WTC11 (cell line): ENCODE measurements at regions not wholly inside any gene's neighbourhood (a gene's known extent, or its start where the extent isn't known, plus 50 kb on each side); places are given as distances from the start of the nearest gene placed in this dataset.
"Not testable (repeated sequence)": the region's sequence is repeated elsewhere in the genome, so short reads cannot be mapped to it uniquely, and the experiment has no call there.

Experiments
- ATAC-seq: fragments of 200-7000 bp; cut with Tn5 transposase; 2 replicates; pipeline ENCODE4 v1.10.0; 2021; ENCODE audit warnings: mild to moderate bottlenecking, moderate library complexity
- CTCF ChIA-PET: fragments of 300-600 bp; sonication (Branson Sonifier 250); formaldehyde crosslinking; loops from one replicate; lab custom pipeline; 2021; ENCODE audit warnings: antibody characterized with exemption; lab: Charles Lee
- POLR2A ChIA-PET: fragments of 350-600 bp; sonication (Branson Sonifier 250); formaldehyde crosslinking; loops from one replicate; lab custom pipeline; 2021; ENCODE audit warnings: antibody characterized with exemption; lab: Charles Lee
- DNase-seq: peaks from one replicate; pipeline ENCODE4 v3.0.0; 2021; ENCODE audit warnings: low spot score
- H3K27ac Mint-ChIP-seq: 2 replicates; pipeline ENCODE4 v1.8.0; 2021; ENCODE audit warnings: mixed read lengths
- H3K27me3 Mint-ChIP-seq: 2 replicates; pipeline ENCODE4 v1.8.0; 2021; ENCODE audit warnings: low read depth, mild to moderate bottlenecking, moderate library complexity, mixed read lengths
- H3K36me3 Mint-ChIP-seq: 2 replicates; pipeline ENCODE4 v1.8.0; 2021; ENCODE audit warnings: mixed read lengths
- H3K4me1 Mint-ChIP-seq: 2 replicates; pipeline ENCODE4 v1.8.0; 2022; ENCODE audit warnings: mixed read lengths
- H3K4me3 Mint-ChIP-seq: 2 replicates; pipeline ENCODE4 v1.8.0; 2021; ENCODE audit warnings: mild to moderate bottlenecking, moderate library complexity, mixed read lengths
- H3K9me3 Mint-ChIP-seq: 2 replicates; pipeline ENCODE4 v1.8.0; 2021; ENCODE audit warnings: mixed read lengths
- ATF2 ChIP-seq: sonication (generic); formaldehyde crosslinking; IDR thresholded peaks from 2 replicates; pipeline ENCODE4 v1.8.1; 2022; ENCODE audit warnings: low read depth, missing genetic modification reagents, borderline replicate concordance
- FOXP4 ChIP-seq: sonication (generic); formaldehyde crosslinking; IDR thresholded peaks from 2 replicates; pipeline ENCODE4 v1.8.0; 2022; ENCODE audit warnings: mild to moderate bottlenecking, missing genetic modification reagents
- GABPB1 ChIP-seq: sonication (generic); formaldehyde crosslinking; IDR thresholded peaks from 2 replicates; pipeline ENCODE4 v1.8.1; 2023; ENCODE audit warnings: mild to moderate bottlenecking, missing genetic modification reagents
- IRF2 ChIP-seq: sonication (generic); formaldehyde crosslinking; IDR thresholded peaks from 2 replicates; pipeline ENCODE4 v1.8.0; 2022; ENCODE audit warnings: low read depth, missing genetic modification reagents, borderline replicate concordance
- KAT7 ChIP-seq: sonication (generic); formaldehyde crosslinking; IDR thresholded peaks from 2 replicates; pipeline ENCODE4 v1.8.1; 2023; ENCODE audit warnings: missing genetic modification reagents, mild to moderate bottlenecking, borderline replicate concordance
- NFATC4 ChIP-seq: fragments of 250-450 bp; sonication (Bioruptor Pico); IDR thresholded peaks from 2 replicates; pipeline ENCODE4 v1.9.0; 2021; ENCODE audit warnings: mild to moderate bottlenecking
- USF1 ChIP-seq: sonication (generic); formaldehyde crosslinking; IDR thresholded peaks from 2 replicates; pipeline ENCODE4 v1.8.0; 2022; ENCODE audit warnings: mild to moderate bottlenecking, missing genetic modification reagents
- USF2 ChIP-seq: sonication (generic); formaldehyde crosslinking; IDR thresholded peaks from 2 replicates; pipeline ENCODE4 v1.8.1; 2023; ENCODE audit warnings: mild to moderate bottlenecking, missing genetic modification reagents, moderate library complexity
- ZBTB21 ChIP-seq: sonication (generic); formaldehyde crosslinking; IDR thresholded peaks from 2 replicates; pipeline ENCODE4 v1.8.1; 2023; ENCODE audit warnings: mild to moderate bottlenecking, missing genetic modification reagents, borderline replicate concordance
- ZNF281 ChIP-seq: sonication (generic); formaldehyde crosslinking; IDR thresholded peaks from 2 replicates; pipeline ENCODE4 v1.8.0; 2023; ENCODE audit warnings: mild to moderate bottlenecking, missing genetic modification reagents
- ZNF423 ChIP-seq: fragments of 250-450 bp; sonication (Bioruptor Pico); IDR thresholded peaks from 2 replicates; pipeline ENCODE4 v2.1.2; 2022; ENCODE audit warnings: mild to moderate bottlenecking, moderate library complexity
- ZNF532 ChIP-seq: fragments of 250-450 bp; sonication (Bioruptor Pico); IDR thresholded peaks from 2 replicates; pipeline ENCODE4 v1.9.0; 2021; ENCODE audit warnings: mild to moderate bottlenecking, borderline replicate concordance
- ZNF671 ChIP-seq: fragments of 250-450 bp; sonication (Bioruptor Pico); IDR thresholded peaks from 2 replicates; pipeline ENCODE4 v1.8.0; 2021; ENCODE audit warnings: mild to moderate bottlenecking
- ZSCAN18 ChIP-seq: fragments of 250-450 bp; sonication (Bioruptor Pico); IDR thresholded peaks from 2 replicates; pipeline ENCODE4 v2.1.2; 2022; ENCODE audit warnings: mild to moderate bottlenecking, moderate library complexity

- ATAC-seq (peak; percentile 65), DNase-seq (no peak)
- Mint-ChIP-seq H3K9me3 (peaks cover 34% of the 10 kb centered on the region), H3K4me1 (no peaks in the 10 kb centered on the region), H3K4me3 (no peak overlapping the region), H3K27ac (no peak overlapping the region), H3K36me3 (0 out of 2 replicates have a peak, but pooled peaks cover 3% of the 10 kb centered on the region), H3K27me3 (peaks cover 4% of the 10 kb centered on the region; the same call in 1 of the 2 replicates)
- TF ChIP-seq ZSCAN18 (no peak), ZNF671 (CRISPR knock-in tag) (no peak), NFATC4 (CRISPR knock-in tag) (no peak), USF1 (0 out of 2 replicates have a peak, but pooled peaks have one; percentile 41), IRF2 (CRISPR knock-in tag) (no peak), USF2 (CRISPR knock-in tag) (peak; percentile 76), ZNF532 (CRISPR knock-in tag) (no peak), ZBTB21 (CRISPR knock-in tag) (no peak), ATF2 (CRISPR knock-in tag) (no peak)
- ChIA-PET POLR2A (interaction anchor here (0.7 to 1.8 kb wide), 2 partner anchors 14 to 209 kb away, joined by 4 read pairs; no protein-coding TSS in a partner anchor), CTCF (interaction anchor here (0.7 to 1.3 kb wide), 3 partner anchors 46 to 808 kb away, joined by 3 to 4 read pairs (median 3); no protein-coding TSS in a partner anchor)
Measured at GRCh38 chr1:58950897-58951296, 167.1 kb upstream of the JUN start.

- POLR2A ChIA-PET, H3K27me3 Mint-ChIP-seq, H3K27ac Mint-ChIP-seq, H3K4me1 Mint-ChIP-seq, H3K4me3 Mint-ChIP-seq, CTCF ChIA-PET, ATAC-seq, DNase-seq: not testable (repeated sequence)
- Mint-ChIP-seq H3K9me3 (peaks cover 44% of the 10 kb centered on the region), H3K36me3 (peaks cover 22% of the 10 kb centered on the region)
Measured at GRCh38 chr1:58953951-58954350, 170.1 kb upstream of the JUN start.

- H3K4me1 Mint-ChIP-seq, CTCF ChIA-PET, H3K27ac Mint-ChIP-seq, H3K4me3 Mint-ChIP-seq, DNase-seq, ATAC-seq, POLR2A ChIA-PET, H3K27me3 Mint-ChIP-seq: not testable (repeated sequence)
- peaks cover 14% of the 10 kb centered on the region for H3K36me3 Mint-ChIP-seq
- peaks cover 17% of the 10 kb centered on the region for H3K9me3 Mint-ChIP-seq
Measured at GRCh38 chr1:58963287-58963686, 179.4 kb upstream of the JUN start.

GRCh38 chr1:58964428-58964827 lies 180.6 kb upstream of the JUN start:
- ATAC-seq = no peak
- H3K4me3 Mint-ChIP-seq = no peak overlapping the region
- CTCF ChIA-PET = no interaction called here
- no peak overlapping the region for H3K27ac Mint-ChIP-seq
- H3K27me3 Mint-ChIP-seq = no peaks in the 10 kb centered on the region
- 0 out of 2 replicates have a peak, but pooled peaks cover 4% of the 10 kb centered on the region for H3K4me1 Mint-ChIP-seq
- H3K9me3 Mint-ChIP-seq = peaks cover 13% of the 10 kb centered on the region
- H3K36me3 Mint-ChIP-seq = peaks cover 8% of the 10 kb centered on the region
- POLR2A ChIA-PET = no interaction called here
- DNase-seq = no peak
- TF ChIP-seq ZNF423 (CRISPR knock-in tag) (no peak), KAT7 (CRISPR knock-in tag) (no peak), FOXP4 (no peak), GABPB1 (CRISPR knock-in tag) (no peak), IRF2 (CRISPR knock-in tag) (no peak), ZNF281 (CRISPR knock-in tag) (no peak)
